GM13976 (cell line): ENCODE measurements at regions not wholly inside any gene's neighbourhood (a gene's known extent, or its start where the extent isn't known, plus 50 kb on each side); places are given as distances from the start of the nearest gene placed in this dataset.

Experiments
- DNase-seq: peaks from one replicate; pipeline ENCODE4 v3.0.0; 2012; ENCODE audit warnings: low spot score
- CTCF ChIP-seq: IDR thresholded peaks from 2 replicates; pipeline ENCODE4 v1.5.1; 2012; ENCODE audit warnings: borderline replicate concordance, mild to moderate bottlenecking; ENCODE audit not compliant: insufficient read depth; ENCODE audit errors: extremely low read depth, missing control alignments, control extremely low read depth
- in situ Hi-C: fragments of 300-500 bp; cut with MboI; formaldehyde crosslinking; loops from one replicate; pipeline ENCODE4 v1.12.0; 2022; ENCODE audit warnings: low sequenced_read_pairs, mixed read lengths, inconsistent platforms; ENCODE audit not compliant: unreplicated experiment

DNA sequence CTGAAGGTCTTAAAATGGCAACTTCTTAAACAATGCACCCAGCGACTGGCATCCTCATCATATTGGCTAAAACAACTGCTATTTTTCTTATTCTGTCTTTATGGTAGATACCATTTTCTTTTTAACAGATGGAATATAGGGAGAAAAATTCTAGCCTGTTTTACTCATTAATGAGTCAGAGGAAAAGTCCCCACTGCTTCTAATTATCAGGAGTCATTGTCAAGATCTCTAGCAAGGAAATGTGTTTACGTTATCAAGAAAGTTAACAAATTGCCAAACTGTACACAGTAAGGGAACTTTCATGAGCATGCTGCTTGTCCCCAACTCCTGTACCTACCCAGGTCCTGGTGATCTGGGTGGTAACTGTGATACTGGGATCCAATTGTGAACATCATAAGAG lies 117.7 kb upstream of the KIAA1217 start:
- no peak for TF ChIP-seq CTCF
- in situ Hi-C loops = no loop called here
- DNase-seq = no peak

DNA sequence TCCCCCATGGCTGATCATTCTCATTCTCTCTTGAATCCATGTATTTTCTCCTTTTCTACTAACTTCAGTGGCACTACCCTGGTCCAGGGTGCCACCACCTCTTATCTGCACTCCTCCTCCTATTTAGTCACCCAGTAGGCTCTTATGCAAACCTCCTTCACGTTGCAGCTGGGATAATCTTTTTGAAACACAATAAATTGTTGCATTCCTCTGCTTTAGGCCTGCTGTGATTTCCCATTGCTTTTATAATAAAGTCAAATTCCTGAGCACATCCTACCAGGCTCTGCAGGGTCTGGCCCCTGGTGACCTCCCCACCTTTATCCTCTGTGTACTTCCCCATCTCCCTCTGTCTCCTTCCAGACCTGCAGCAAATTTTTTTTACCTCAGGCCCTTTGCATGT lies 112.7 kb upstream of the KIAA1217 start:
- TF ChIP-seq CTCF = no peak
- in situ Hi-C loops = no loop called here
- DNase-seq = no peak

- TF ChIP-seq CTCF = no peak
- no peak for DNase-seq
- in situ Hi-C loops = no loop called here
Observed at GRCh38 chr10:24097751-24098207, 111.2 kb upstream of the KIAA1217 start.

- DNase-seq = no peak
- no peak for TF ChIP-seq CTCF
- in situ Hi-C loops = no loop called here
Observed at GRCh38 chr10:24104895-24105294, 104.0 kb upstream of the KIAA1217 start.

DNA sequence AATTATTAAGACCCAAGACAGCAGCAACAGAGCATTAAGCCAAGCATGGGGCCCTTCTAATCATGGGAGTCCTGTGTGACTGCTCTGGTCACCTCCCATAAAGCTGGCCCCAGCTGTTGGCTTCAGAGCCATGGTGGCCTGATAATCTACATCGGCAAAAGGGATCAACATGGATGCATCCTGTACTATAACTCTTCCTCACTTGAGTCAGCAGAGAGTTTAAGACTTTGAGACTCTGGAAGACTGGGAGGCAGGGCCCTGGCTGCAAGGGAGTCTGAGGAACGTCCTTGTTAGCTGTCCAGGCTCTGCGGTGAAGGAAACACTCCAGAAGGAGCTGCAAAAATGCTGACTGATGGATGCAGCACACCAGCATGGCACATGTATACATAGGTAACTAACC lies 95.0 kb upstream of the KIAA1217 start:
- in situ Hi-C loops = no loop called here
- no peak for TF ChIP-seq CTCF
- no peak for DNase-seq

DNA sequence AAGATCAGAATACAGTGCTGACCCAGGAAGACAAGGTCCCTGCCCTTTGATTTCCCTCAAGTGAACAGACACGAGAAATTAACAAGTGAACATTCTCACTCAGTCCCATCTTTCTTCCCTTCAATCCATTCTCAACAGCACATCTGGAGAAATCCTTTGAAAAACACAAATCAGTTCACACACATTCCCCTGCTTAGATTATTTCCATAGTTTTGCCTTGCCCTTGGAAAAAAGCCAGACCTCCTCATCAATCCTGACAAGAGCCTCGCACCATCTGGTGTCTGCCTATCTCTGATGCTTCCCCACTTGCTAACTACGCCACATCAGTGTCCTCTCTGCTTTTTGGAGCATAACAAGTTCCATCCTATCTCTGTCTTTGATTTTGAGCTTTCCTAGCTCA lies 94.4 kb upstream of the KIAA1217 start:
- no peak for TF ChIP-seq CTCF
- in situ Hi-C loops = no loop called here
- DNase-seq = no peak

DNA sequence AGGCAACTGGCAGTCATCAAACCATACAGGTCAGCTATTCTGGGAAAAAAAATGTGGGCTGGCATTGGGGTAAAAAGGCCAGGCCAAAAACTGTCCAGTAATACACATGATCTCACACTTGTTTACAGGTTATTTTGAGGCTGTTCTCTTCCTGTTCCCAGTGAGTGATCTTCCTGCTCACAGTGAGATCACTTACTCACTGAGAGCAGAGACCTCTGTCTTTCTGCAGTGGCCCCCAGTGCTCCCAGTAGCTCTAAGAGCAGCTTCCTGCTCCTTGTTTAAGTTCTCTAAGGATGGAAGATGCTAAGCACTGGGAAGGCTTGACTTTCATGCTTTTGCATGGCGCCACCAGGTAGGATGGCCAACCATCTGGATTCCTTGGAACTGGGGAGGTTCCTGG lies 93.5 kb upstream of the KIAA1217 start:
- in situ Hi-C loops = no loop called here
- no peak for DNase-seq
- no peak for TF ChIP-seq CTCF
